HCT116 (cell line): ENCODE measurements at regions not wholly inside any gene's neighbourhood (a gene's known extent, or its start where the extent isn't known, plus 50 kb on each side); places are given as distances from the start of the nearest gene placed in this dataset.

Source experiments
- ATAC-seq: fragments of 200-7000 bp; cut with Tn5 transposase; 2 replicates; pipeline ENCODE4 v1.9.1; 2020; ENCODE audit warnings: mild to moderate bottlenecking, moderate library complexity
- BruUV-seq: library from RNA; stranded (reverse); fragments of 400-500 nt; replicated peaks from 2 replicates; lab custom pipeline; 2021; lab: Mats Ljungman, UMichigan
- CTCF ChIA-PET: fragments of 300-600 bp; sonication (Branson Sonifier 250); formaldehyde crosslinking; loops from one replicate; lab custom pipeline; 2021; ENCODE audit warnings: antibody characterized with exemption; lab: Charles Lee
- POLR2A ChIA-PET: fragments of 300-600, 350-600 bp; sonication (Branson Sonifier 250); formaldehyde crosslinking; loops from one replicate; lab custom pipeline; 2021; ENCODE audit warnings: antibody characterized with exemption; lab: Charles Lee
- RAD21 ChIA-PET, 2 experiments: fragments of 300-600 bp; sonication (Branson Sonifier 250); formaldehyde crosslinking; loops; one replicate each; lab custom pipeline; 2023; ENCODE audit warnings: low total read pairs in 2 of 2; ENCODE audit not compliant: uncharacterized antibody in 2 of 2, unreplicated experiment in 2 of 2, low non-redundant PET in 1 of 2; lab: Charles Lee
- DNase-seq: peaks from one replicate; pipeline ENCODE4 v3.0.0-alpha.2; 2010; ENCODE audit warnings: low read depth, low spot score
- H2AFZ ChIP-seq: fragments of 200-600 bp; shearing (Covaris generic), sonication (generic); 2 replicates; pipeline ENCODE4 v1.6.1; 2017; ENCODE audit warnings: low read depth, mixed run types, mixed read lengths, antibody characterized with exemption, low read length; ENCODE audit not compliant: poor library complexity, severe bottlenecking
- H3K27ac ChIP-seq: 2 replicates; pipeline ENCODE4 v1.5.1; 2012; ENCODE audit warnings: low read depth, low read length
- H3K27me3 ChIP-seq: fragments of 200-600 bp; sonication (generic); 2 replicates; pipeline ENCODE4 v1.6.1; 2016; ENCODE audit warnings: mixed run types, low read length, mixed read lengths; ENCODE audit not compliant: insufficient read depth
- H3K36me3 ChIP-seq, 2 experiments: fragments of 200-500 bp in 1 of 2; fragments of 200-600 bp in 1 of 2; sonication (Bioruptor generic) in 1 of 2; sonication (generic) in 1 of 2; 2 replicates each; pipeline versions ENCODE4 v1.5.1 to v1.6.1; 2014 to 2016; ENCODE audit warnings: low read length in 2 of 2, inconsistent platforms in 1 of 2, mixed read lengths in 1 of 2, mixed run types in 1 of 2; ENCODE audit not compliant: insufficient read depth in 2 of 2, control insufficient read depth in 1 of 2
- H3K4me1 ChIP-seq, 2 experiments: fragments of 200-600 bp in 1 of 2; sonication (generic) in 1 of 2; 2 replicates each; pipeline versions ENCODE4 v1.5.1 to v1.6.1; 2012 to 2017; ENCODE audit warnings: low read length in 2 of 2, inconsistent platforms in 1 of 2, mild to moderate bottlenecking in 1 of 2, mixed read lengths in 1 of 2, mixed run types in 1 of 2, moderate library complexity in 1 of 2; ENCODE audit not compliant: insufficient read depth in 2 of 2, control insufficient read depth in 1 of 2
- H3K4me2 ChIP-seq: fragments of 200-600 bp; sonication (generic); 2 replicates; pipeline ENCODE4 v1.6.1; 2017; ENCODE audit warnings: mixed run types, low read length, mixed read lengths
- H3K4me3 ChIP-seq, 2 experiments: fragments of 200-600 bp in 1 of 2; sonication (generic) in 1 of 2; replicated peaks in 1 of 2; 2 replicates each; pipeline ENCODE4 v1.5.1; 2011 to 2016; ENCODE audit warnings: low read length in 2 of 2, control low read depth in 1 of 2, low read depth in 1 of 2, mild to moderate bottlenecking in 1 of 2, mixed read lengths in 1 of 2, mixed run types in 1 of 2
- H3K79me2 ChIP-seq: fragments of 200-600 bp; sonication (generic); 2 replicates; pipeline ENCODE4 v1.6.1; 2017; ENCODE audit warnings: mild to moderate bottlenecking, mixed run types, low read length, moderate library complexity, mixed read lengths; ENCODE audit not compliant: insufficient read depth
- H3K9ac ChIP-seq: fragments of 200-600 bp; sonication (generic); 2 replicates; pipeline ENCODE4 v1.6.1; 2016; ENCODE audit warnings: low read length, mixed read lengths
- H3K9me2 ChIP-seq: fragments of 200-600 bp; sonication (generic), shearing (Covaris generic); 2 replicates; pipeline ENCODE4 v1.6.1; 2017; ENCODE audit warnings: mixed run types, mild to moderate bottlenecking, moderate library complexity; ENCODE audit not compliant: insufficient read depth
- H3K9me3 ChIP-seq, 2 experiments: fragments of 200-500 bp in 1 of 2; fragments of 200-600 bp in 1 of 2; sonication (Bioruptor generic) in 1 of 2; sonication (generic) in 1 of 2; 2 replicates each; pipeline ENCODE4 v1.6.1; 2014 to 2017; ENCODE audit warnings: low read length in 2 of 2, mixed read lengths in 2 of 2, inconsistent platforms in 1 of 2, low read depth in 1 of 2, mild to moderate bottlenecking in 1 of 2, mixed run types in 1 of 2, moderate library complexity in 1 of 2; ENCODE audit not compliant: control insufficient read depth in 1 of 2, insufficient read depth in 1 of 2
- H4K20me1 ChIP-seq: fragments of 200-600 bp; sonication (generic), shearing (Covaris generic); 2 replicates; pipeline ENCODE4 v1.6.1; 2017; ENCODE audit warnings: mixed run types, mild to moderate bottlenecking, moderate library complexity; ENCODE audit not compliant: insufficient read depth
- POLR2A ChIP-seq: IDR thresholded peaks from 2 replicates; pipeline ENCODE4 v1.7.0; 2011; ENCODE audit warnings: borderline replicate concordance; ENCODE audit not compliant: insufficient read depth, insufficient read length; ENCODE audit errors: extremely low read depth
- RAD21 ChIP-seq: IDR thresholded peaks from 2 replicates; pipeline ENCODE4 v1.6.1; 2012; ENCODE audit warnings: low read depth, mild to moderate bottlenecking
- SIN3A ChIP-seq: IDR thresholded peaks from 2 replicates; pipeline ENCODE4 v1.6.1; 2012; ENCODE audit warnings: low read depth
- intact Hi-C: fragments of 100-400 bp; cut with micrococcal nuclease; formaldehyde crosslinking; loops from 2 replicates; pipeline ENCODE4 v1.10.0; 2022
- TF ChIP-seq, protein P1 (sequence below), 3 experiments: fragments of 200-600 bp in 1 of 3; sonication (generic) in 1 of 3; IDR thresholded peaks in 2 of 3; conservative IDR thresholded peaks in 1 of 3; 2 replicates each; pipeline ENCODE4 v1.5.1; 2012 to 2017; ENCODE audit warnings: low read depth in 2 of 3, low read length in 2 of 3, antibody characterized with exemption in 1 of 3, borderline replicate concordance in 1 of 3, control low read depth in 1 of 3, mild to moderate bottlenecking in 1 of 3, mixed read lengths in 1 of 3, mixed run types in 1 of 3, moderate library complexity in 1 of 3; ENCODE audit not compliant: insufficient read depth in 1 of 3

DNA sequence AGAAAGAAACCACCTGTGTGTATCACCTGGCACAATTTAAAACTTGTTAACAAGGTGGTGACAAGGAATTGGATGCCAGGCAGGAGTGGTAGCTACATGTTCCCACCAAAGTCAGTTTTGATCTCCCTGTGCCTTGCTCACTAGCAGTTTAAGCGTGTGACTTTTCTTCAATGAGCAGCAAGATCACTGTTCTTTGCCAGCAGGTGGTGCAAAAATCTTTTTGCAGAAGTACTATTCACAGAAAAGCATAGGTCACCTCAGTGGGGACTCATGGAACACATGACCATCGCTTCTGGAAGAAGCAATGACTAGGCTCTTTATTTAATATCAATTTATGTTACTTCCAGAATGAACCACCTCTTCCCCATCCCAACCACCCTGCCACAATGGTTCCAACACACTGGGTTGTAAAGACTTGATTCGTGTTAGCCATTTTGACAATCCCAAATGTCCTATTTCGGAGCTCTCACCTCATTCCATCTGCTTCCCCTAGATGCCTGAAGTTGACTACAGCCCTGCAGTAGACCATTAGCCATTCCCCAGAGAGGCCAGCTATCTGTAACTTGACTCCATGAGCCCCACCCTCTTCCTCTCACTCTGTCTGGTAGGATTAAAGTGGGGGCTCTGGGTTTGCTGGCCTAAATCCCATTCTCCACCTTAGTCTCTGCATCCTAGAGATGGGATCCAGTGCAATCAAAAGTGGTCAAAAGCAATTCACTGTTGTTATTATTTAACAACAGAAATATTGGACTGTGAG lies 59.1 kb upstream of the TNFRSF19 start:
- CTCF ChIA-PET = no interaction called here
- H3K4me1 ChIP-seq = peaks cover 0 to 4% of the 10 kb centered on the region in 2 experiments; a peak in 1 of 4 replicates
- H4K20me1 ChIP-seq = no peaks in the 10 kb centered on the region
- H3K9me3 ChIP-seq = no peaks in the 10 kb centered on the region
- POLR2A ChIA-PET = no interaction called here
- ATAC-seq (peak; percentile 60), DNase-seq (peak; percentile 6)
- RAD21 ChIA-PET = no interaction called here
- no TSS peak for BruUV-seq
- H3K9me2 ChIP-seq = no peaks in the 10 kb centered on the region
- no peak overlapping the region for H3K4me3 ChIP-seq
- H3K27me3 ChIP-seq = peaks cover 1% of the 10 kb centered on the region
- no peaks in the 10 kb centered on the region for H3K36me3 ChIP-seq
- no peaks in the 10 kb centered on the region for H3K79me2 ChIP-seq
- H2AFZ ChIP-seq = no peak overlapping the region
- intact Hi-C loops = loop anchor here (5.0 kb wide), 2 partner anchors 196 to 361 kb away; no protein-coding TSS in a partner anchor
- H3K27ac ChIP-seq = no peak overlapping the region
- H3K9ac ChIP-seq = no peak overlapping the region
- H3K4me2 ChIP-seq = no peak overlapping the region; the same call in 1 of the 2 replicates
- TF ChIP-seq, protein P1, sequence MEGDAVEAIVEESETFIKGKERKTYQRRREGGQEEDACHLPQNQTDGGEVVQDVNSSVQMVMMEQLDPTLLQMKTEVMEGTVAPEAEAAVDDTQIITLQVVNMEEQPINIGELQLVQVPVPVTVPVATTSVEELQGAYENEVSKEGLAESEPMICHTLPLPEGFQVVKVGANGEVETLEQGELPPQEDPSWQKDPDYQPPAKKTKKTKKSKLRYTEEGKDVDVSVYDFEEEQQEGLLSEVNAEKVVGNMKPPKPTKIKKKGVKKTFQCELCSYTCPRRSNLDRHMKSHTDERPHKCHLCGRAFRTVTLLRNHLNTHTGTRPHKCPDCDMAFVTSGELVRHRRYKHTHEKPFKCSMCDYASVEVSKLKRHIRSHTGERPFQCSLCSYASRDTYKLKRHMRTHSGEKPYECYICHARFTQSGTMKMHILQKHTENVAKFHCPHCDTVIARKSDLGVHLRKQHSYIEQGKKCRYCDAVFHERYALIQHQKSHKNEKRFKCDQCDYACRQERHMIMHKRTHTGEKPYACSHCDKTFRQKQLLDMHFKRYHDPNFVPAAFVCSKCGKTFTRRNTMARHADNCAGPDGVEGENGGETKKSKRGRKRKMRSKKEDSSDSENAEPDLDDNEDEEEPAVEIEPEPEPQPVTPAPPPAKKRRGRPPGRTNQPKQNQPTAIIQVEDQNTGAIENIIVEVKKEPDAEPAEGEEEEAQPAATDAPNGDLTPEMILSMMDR (IDR thresholded peaks at IDR 0.05 in 2 of 3, conservative IDR thresholded peaks at IDR 0.05 in 1 of 3; ENCODE audit: borderline replicate concordance in 1 of 3, insufficient read depth in 1 of 3, low read depth in 2 of 3, low read length in 2 of 3) = peak in 2 of 3 experiments; percentile 15 to 39; a peak in 3 of 6 replicates
- TF ChIP-seq RAD21 (peak; percentile 38), POLR2A (no peak)

DNA sequence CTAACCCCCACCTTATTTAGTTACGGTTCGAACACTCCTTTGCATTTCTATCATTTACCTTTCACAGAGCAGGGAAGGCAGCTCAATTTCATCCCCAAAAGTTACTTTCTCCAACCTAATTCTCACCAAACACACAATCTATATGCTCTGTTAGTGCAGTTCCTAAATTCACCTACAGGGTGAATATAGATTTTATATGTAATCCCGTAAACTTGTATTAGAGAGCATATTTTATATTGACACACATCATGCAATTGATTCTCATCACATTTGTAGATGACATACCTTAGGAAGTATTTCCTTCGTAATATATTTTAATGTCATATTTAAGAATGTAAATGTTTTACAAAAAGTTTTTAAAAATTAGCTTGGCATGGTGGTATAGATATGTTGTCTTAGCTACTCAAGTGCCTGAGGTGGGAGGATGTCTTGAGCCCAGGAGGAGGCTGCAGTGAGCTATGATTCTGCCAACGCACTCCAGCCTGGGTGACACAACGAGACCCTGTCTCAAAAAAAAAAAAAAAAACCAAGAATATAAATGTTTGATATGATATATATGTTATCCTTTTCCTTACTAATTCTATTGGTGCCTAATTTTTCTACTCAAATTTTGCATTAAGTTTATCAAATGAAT lies 57.3 kb upstream of the TNFRSF19 start:
- H3K36me3 ChIP-seq = no peaks in the 10 kb centered on the region
- RAD21 ChIA-PET = no interaction called here
- no peak overlapping the region for H2AFZ ChIP-seq
- H3K9me3 ChIP-seq = no peaks in the 10 kb centered on the region
- no peak overlapping the region for H3K9ac ChIP-seq
- no peak overlapping the region for H3K4me2 ChIP-seq
- TF ChIP-seq, protein P1 (IDR thresholded peaks at IDR 0.05 in 2 of 3, conservative IDR thresholded peaks at IDR 0.05 in 1 of 3; ENCODE audit: borderline replicate concordance in 1 of 3, insufficient read depth in 1 of 3, low read depth in 2 of 3, low read length in 2 of 3) = peak in 2 of 3 experiments; percentile 12 to 43; a peak in 3 of 6 replicates
- TF ChIP-seq SIN3A = no peak
- H4K20me1 ChIP-seq = no peaks in the 10 kb centered on the region
- DNase-seq (no peak), ATAC-seq (no peak; the same call in 1 of the 2 replicates)
- BruUV-seq = no TSS peak
- no peak overlapping the region for H3K27ac ChIP-seq
- CTCF ChIA-PET = interaction anchor here (0.7 kb wide), 1 partner anchor 780 kb away, joined by 6 read pairs; no protein-coding TSS in a partner anchor
- POLR2A ChIA-PET = no interaction called here
- H3K4me1 ChIP-seq = peaks cover 0 to 4% of the 10 kb centered on the region in 2 experiments; a peak in 1 of 4 replicates
- peaks cover 14% of the 10 kb centered on the region for H3K27me3 ChIP-seq
- intact Hi-C loops = loop anchor here (5.0 kb wide), 2 partner anchors 194 to 359 kb away; no protein-coding TSS in a partner anchor
- no peaks in the 10 kb centered on the region for H3K9me2 ChIP-seq
- H3K79me2 ChIP-seq = no peaks in the 10 kb centered on the region
- H3K4me3 ChIP-seq = no peak overlapping the region
